PC-3 (cell line): ENCODE measurements at regions not wholly inside any gene's neighbourhood (a gene's known extent, or its start where the extent isn't known, plus 50 kb on each side); places are given as distances from the start of the nearest gene placed in this dataset.

ENCODE experiments used
- ATAC-seq: fragments of 200-7000 bp; cut with Tn5 transposase; 2 replicates; pipeline ENCODE4 v1.9.1; 2020; ENCODE audit warnings: mild to moderate bottlenecking, moderate library complexity
- BruUV-seq: library from RNA; stranded (reverse); fragments of 400-500 nt; replicated peaks from 2 replicates; lab custom pipeline; 2021; lab: Mats Ljungman, UMichigan
- CTCF ChIA-PET: fragments of 300-600 bp; sonication (Branson Sonifier 250); formaldehyde crosslinking; loops from one replicate; lab custom pipeline; 2022; ENCODE audit warnings: antibody characterized with exemption; lab: Charles Lee
- POLR2A ChIA-PET: fragments of 300-600 bp; sonication (Branson Sonifier 250); formaldehyde crosslinking; loops from one replicate; lab custom pipeline; 2022; ENCODE audit warnings: antibody characterized with exemption; ENCODE audit not compliant: unreplicated experiment; lab: Charles Lee
- DNase-seq: peaks from one replicate; pipeline ENCODE4 v3.0.0-alpha.2; 2015
- H2AFZ ChIP-seq: fragments of 300-600 bp; sonication (generic); 2 replicates; pipeline ENCODE4 v1.6.0; 2016; ENCODE audit warnings: antibody characterized with exemption, low read length
- H3F3A ChIP-seq: fragments of 300-600 bp; sonication (generic); one replicate; pipeline ENCODE4 v1.6.0; 2017; ENCODE audit warnings: antibody characterized with exemption, low read length, control low read depth, mild to moderate bottlenecking; ENCODE audit not compliant: unreplicated experiment
- H3K27ac ChIP-seq: fragments of 300-600 bp; sonication (generic); 2 replicates; pipeline ENCODE4 v1.5.1; 2016; ENCODE audit warnings: mild to moderate bottlenecking, low read length
- H3K27me3 ChIP-seq: fragments of 300-600 bp; sonication (generic); 2 replicates; pipeline ENCODE4 v1.6.1; 2016; ENCODE audit warnings: low read length, mixed read lengths
- H3K36me3 ChIP-seq: fragments of 300-600 bp; sonication (generic); 2 replicates; pipeline ENCODE4 v1.6.1; 2016; ENCODE audit warnings: low read depth, mixed run types, low read length, mixed read lengths
- H3K4me1 ChIP-seq: fragments of 300-600 bp; sonication (generic); 2 replicates; pipeline ENCODE4 v1.5.1; 2016; ENCODE audit warnings: low read length; ENCODE audit not compliant: insufficient read depth
- H3K4me2 ChIP-seq: fragments of 300-600 bp; sonication (generic); 2 replicates; pipeline ENCODE4 v1.6.0; 2016; ENCODE audit warnings: low read length
- H3K4me3 ChIP-seq: fragments of 300-600 bp; sonication (generic); 2 replicates; pipeline ENCODE4 v1.5.1; 2016; ENCODE audit warnings: mild to moderate bottlenecking, low read length, mixed read lengths
- H3K79me2 ChIP-seq: fragments of 300-600 bp; sonication (generic); 2 replicates; pipeline ENCODE4 v1.6.1; 2017; ENCODE audit warnings: low read length, mixed read lengths
- H3K9ac ChIP-seq: fragments of 300-600 bp; sonication (generic); 2 replicates; pipeline ENCODE4 v1.6.0; 2016; ENCODE audit warnings: mild to moderate bottlenecking, low read length
- H3K9me2 ChIP-seq: fragments of 300-600 bp; sonication (generic); replicated peaks from 2 replicates; pipeline ENCODE4 v1.6.1; 2016; ENCODE audit warnings: mixed run types, low read length, mixed read lengths
- H3K9me3 ChIP-seq: fragments of 300-600 bp; sonication (generic); 2 replicates; pipeline ENCODE4 v1.6.1; 2016; ENCODE audit warnings: low read length, mixed read lengths
- H4K20me1 ChIP-seq: fragments of 300-600 bp; sonication (generic); 2 replicates; pipeline ENCODE4 v1.6.1; 2016; ENCODE audit warnings: low read length, mixed read lengths
- CTCF ChIP-seq: fragments of 300-600 bp; sonication (generic); conservative IDR thresholded peaks from 2 replicates; pipeline ENCODE4 v1.5.1; 2017; ENCODE audit warnings: antibody characterized with exemption, low read depth, mild to moderate bottlenecking, low read length
- EZH2 ChIP-seq: fragments of 300-600 bp; sonication (generic); IDR thresholded peaks from one replicate; pipeline ENCODE4 v1.6.1; 2017; ENCODE audit warnings: antibody characterized with exemption, mild to moderate bottlenecking, low read length; ENCODE audit not compliant: unreplicated experiment
- EZH2phosphoT487 ChIP-seq: fragments of 300-600 bp; sonication (generic); IDR thresholded peaks from 2 replicates; pipeline ENCODE4 v1.6.1; 2018; ENCODE audit warnings: mild to moderate bottlenecking, antibody characterized with exemption, low read length, borderline replicate concordance
- intact Hi-C: fragments of 100-400 bp; cut with micrococcal nuclease; formaldehyde crosslinking; loops from 2 replicates; pipeline ENCODE4 v1.9.0; 2023

GRCh38 chr12:82619644-82620043 lies 67.1 kb upstream of the TMTC2 start:
- Histone ChIP-seq H3K4me2 (no peak overlapping the region), H3K36me3 (no peaks in the 10 kb centered on the region), H4K20me1 (no peaks in the 10 kb centered on the region), H2AFZ (no peak overlapping the region), H3K4me1 (no peaks in the 10 kb centered on the region), H3K9ac (no peak overlapping the region), H3K9me3 (no peaks in the 10 kb centered on the region), H3K4me3 (no peak overlapping the region), H3K27ac (no peak overlapping the region), H3K9me2 (no peaks in the 10 kb centered on the region), H3F3A (no peaks in the 10 kb centered on the region), H3K27me3 (no peaks in the 10 kb centered on the region), H3K79me2 (no peaks in the 10 kb centered on the region)
- DNase-seq (no peak), ATAC-seq (no peak)
- intact Hi-C loops: no loop called here
- no TSS peak for BruUV-seq
- TF ChIP-seq CTCF: no peak
- TF ChIP-seq EZH2phosphoT487: no peak
- no peak for TF ChIP-seq EZH2
- POLR2A ChIA-PET: no interaction called here
- CTCF ChIA-PET: no interaction called here

GRCh38 chr12:82620917-82621316 lies 65.8 kb upstream of the TMTC2 start:
- Histone ChIP-seq H3K79me2 (no peaks in the 10 kb centered on the region), H3K4me2 (no peak overlapping the region), H3K9me2 (no peaks in the 10 kb centered on the region), H3K9ac (no peak overlapping the region), H3K36me3 (no peaks in the 10 kb centered on the region), H3F3A (no peaks in the 10 kb centered on the region), H3K9me3 (no peaks in the 10 kb centered on the region), H4K20me1 (no peaks in the 10 kb centered on the region), H3K27me3 (no peaks in the 10 kb centered on the region), H3K4me1 (no peaks in the 10 kb centered on the region), H2AFZ (no peak overlapping the region), H3K4me3 (no peak overlapping the region), H3K27ac (no peak overlapping the region)
- DNase-seq (no peak), ATAC-seq (no peak)
- POLR2A ChIA-PET: no interaction called here
- intact Hi-C loops: no loop called here
- CTCF ChIA-PET: no interaction called here
- no TSS peak for BruUV-seq
- TF ChIP-seq EZH2phosphoT487 (no peak), CTCF (no peak), EZH2 (no peak)

GRCh38 chr12:82625523-82625922 lies 61.2 kb upstream of the TMTC2 start:
- BruUV-seq: no TSS peak
- no peaks in the 10 kb centered on the region for H3K36me3 ChIP-seq
- H2AFZ ChIP-seq: no peak overlapping the region
- H3K9me3 ChIP-seq: no peaks in the 10 kb centered on the region
- ATAC-seq: no peak
- no peaks in the 10 kb centered on the region for H3K79me2 ChIP-seq
- no peaks in the 10 kb centered on the region for H3F3A ChIP-seq
- intact Hi-C loops: no loop called here
- H3K4me3 ChIP-seq: no peak overlapping the region
- no peak overlapping the region for H3K4me2 ChIP-seq
- no peaks in the 10 kb centered on the region for H3K9me2 ChIP-seq
- no peaks in the 10 kb centered on the region for H3K27me3 ChIP-seq
- POLR2A ChIA-PET: no interaction called here
- no peak for TF ChIP-seq EZH2
- no peak for TF ChIP-seq CTCF
- TF ChIP-seq EZH2phosphoT487: no peak
- H3K9ac ChIP-seq: no peak overlapping the region
- no peaks in the 10 kb centered on the region for H4K20me1 ChIP-seq
- DNase-seq: no peak
- CTCF ChIA-PET: no interaction called here
- no peak overlapping the region for H3K27ac ChIP-seq
- H3K4me1 ChIP-seq: peaks cover 3% of the 10 kb centered on the region; the same call in 1 of the 2 replicates
